ENCODE measurements at regions not wholly inside any gene's neighbourhood (a gene's known extent, or its start where the extent isn't known, plus 50 kb on each side); places are given as distances from the start of the nearest gene placed in this dataset.

DNA sequence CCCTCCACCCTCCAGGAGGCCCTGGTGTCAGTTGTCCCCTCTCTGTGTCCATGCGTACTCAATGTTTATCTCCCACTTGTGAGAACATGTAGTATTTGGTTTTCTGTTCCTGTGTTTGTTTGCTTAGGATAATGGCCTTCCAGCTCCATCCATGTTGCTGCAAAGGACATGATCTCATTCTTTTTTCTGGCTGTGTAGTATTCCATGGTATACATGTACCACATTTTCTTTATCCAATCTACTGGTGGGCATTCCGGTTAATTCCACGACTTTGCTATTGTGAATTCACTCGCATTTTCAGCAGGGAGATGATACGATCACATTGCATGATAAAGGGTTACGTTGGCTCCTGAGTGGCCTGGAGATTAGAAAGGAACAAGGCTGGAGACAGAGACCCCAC lies 286.2 kb downstream of the FOXL1 start:
- Histone ChIP-seq H3K27me3 (no peaks in the 10 kb centered on the region), H3K4me3 (ENCODE audit: low read depth in 1 of 2, low read length in 1 of 2) (no peak overlapping the region), H3K9me3 (no peaks in the 10 kb centered on the region), H3K27ac (no peak overlapping the region), H3K36me3 (no peaks in the 10 kb centered on the region), H3K4me1 (ENCODE audit: control insufficient read depth in 1 of 2, insufficient read depth in 1 of 2, low read depth in 1 of 2, low read length in 1 of 2) (no peaks in the 10 kb centered on the region)
- no peak for TF ChIP-seq CTCF (IDR thresholded peaks at IDR 0.05)

- no peaks in the 10 kb centered on the region for H3K27me3 ChIP-seq
- TF ChIP-seq CTCF (IDR thresholded peaks at IDR 0.05), result no peak
- no peaks in the 10 kb centered on the region for H3K9me3 ChIP-seq
- no peaks in the 10 kb centered on the region for H3K4me1 ChIP-seq (ENCODE audit: control insufficient read depth in 1 of 2, insufficient read depth in 1 of 2, low read depth in 1 of 2, low read length in 1 of 2)
- no peak overlapping the region for H3K4me3 ChIP-seq (ENCODE audit: low read depth in 1 of 2, low read length in 1 of 2)
- no peak overlapping the region for H3K27ac ChIP-seq
- H3K36me3 ChIP-seq, result no peaks in the 10 kb centered on the region
Observed at GRCh38 chr16:86865851-86866662, 287.7 kb downstream of the FOXL1 start.

- no peak overlapping the region for H3K4me3 ChIP-seq (ENCODE audit: low read depth in 1 of 2, low read length in 1 of 2)
- H3K36me3 ChIP-seq, result no peaks in the 10 kb centered on the region
- TF ChIP-seq CTCF (IDR thresholded peaks at IDR 0.05), result no peak
- H3K4me1 ChIP-seq (ENCODE audit: control insufficient read depth in 1 of 2, insufficient read depth in 1 of 2, low read depth in 1 of 2, low read length in 1 of 2), result no peaks in the 10 kb centered on the region
- no peaks in the 10 kb centered on the region for H3K9me3 ChIP-seq
- H3K27ac ChIP-seq, result no peak overlapping the region
- no peaks in the 10 kb centered on the region for H3K27me3 ChIP-seq
Observed at GRCh38 chr16:86866986-86867722, 288.8 kb downstream of the FOXL1 start.

- no peaks in the 10 kb centered on the region for H3K36me3 ChIP-seq
- H3K27ac ChIP-seq, result no peak overlapping the region
- H3K4me3 ChIP-seq (ENCODE audit: low read depth in 1 of 2, low read length in 1 of 2), result no peak overlapping the region
- no peaks in the 10 kb centered on the region for H3K4me1 ChIP-seq (ENCODE audit: control insufficient read depth in 1 of 2, insufficient read depth in 1 of 2, low read depth in 1 of 2, low read length in 1 of 2)
- H3K27me3 ChIP-seq, result no peaks in the 10 kb centered on the region
- H3K9me3 ChIP-seq, result no peaks in the 10 kb centered on the region
- TF ChIP-seq CTCF (IDR thresholded peaks at IDR 0.05), result no peak
Observed at GRCh38 chr16:86868070-86868469, 289.7 kb downstream of the FOXL1 start.

GRCh38 chr16:86868786-86869185 lies 290.4 kb downstream of the FOXL1 start:
- TF ChIP-seq CTCF (IDR thresholded peaks at IDR 0.05), result no peak
- H3K4me3 ChIP-seq (ENCODE audit: low read depth in 1 of 2, low read length in 1 of 2), result no peak overlapping the region
- no peaks in the 10 kb centered on the region for H3K27me3 ChIP-seq

More at GRCh38 chr16:86868786-86869185, 290.4 kb downstream of the FOXL1 start:
- no peaks in the 10 kb centered on the region for H3K36me3 ChIP-seq
- no peaks in the 10 kb centered on the region for H3K9me3 ChIP-seq
- H3K27ac ChIP-seq, result no peak overlapping the region
- H3K4me1 ChIP-seq (ENCODE audit: control insufficient read depth in 1 of 2, insufficient read depth in 1 of 2, low read depth in 1 of 2, low read length in 1 of 2), result no peaks in the 10 kb centered on the region

All from neutrophil (primary cell).